Liver (tissue), 3 donors: ENCODE measurements at regions not wholly inside any gene's neighbourhood (a gene's known extent, or its start where the extent isn't known, plus 50 kb on each side); places are given as distances from the start of the nearest gene placed in this dataset.
A peak's percentile ranks its signal among the peaks of the same experiment; 100 is the strongest.

Source experiments
- EGR1 ChIP-seq, 2 donors: IDR thresholded peaks; 2 replicates each; pipeline ENCODE4 v1.6.1; 2016 to 2018; ENCODE audit warnings: antibody characterized with exemption in 2 of 2, low read depth in 2 of 2
- FOXA2 ChIP-seq: IDR thresholded peaks from 2 replicates; pipeline ENCODE4 v1.6.1; 2016; ENCODE audit warnings: antibody characterized with exemption
- GABPA ChIP-seq, 2 donors: IDR thresholded peaks in 1 of 2; conservative IDR thresholded peaks in 1 of 2; 2 replicates each; pipeline ENCODE4 v1.6.1; 2016; ENCODE audit warnings: antibody characterized with exemption in 2 of 2, mild to moderate bottlenecking in 1 of 2, moderate library complexity in 1 of 2
- HNF4A ChIP-seq, 2 donors: conservative IDR thresholded peaks; 2 replicates each; pipeline ENCODE4 v1.6.1; 2016; ENCODE audit warnings: antibody characterized with exemption in 2 of 2, mild to moderate bottlenecking in 2 of 2
- HNF4G ChIP-seq: IDR thresholded peaks from 2 replicates; pipeline ENCODE4 v1.6.1; 2016; ENCODE audit warnings: antibody characterized with exemption
- NR2F2 ChIP-seq: IDR thresholded peaks from 2 replicates; pipeline ENCODE4 v1.6.1; 2016; ENCODE audit warnings: antibody characterized with exemption
- RXRA ChIP-seq, 2 donors: IDR thresholded peaks; 2 replicates each; pipeline ENCODE4 v1.6.1; 2017 to 2018; ENCODE audit warnings: antibody characterized with exemption in 2 of 2, mild to moderate bottlenecking in 1 of 2
- SP1 ChIP-seq: IDR thresholded peaks from 2 replicates; pipeline ENCODE4 v1.6.1; 2018; ENCODE audit warnings: antibody characterized with exemption, mild to moderate bottlenecking
- TAF1 ChIP-seq: conservative IDR thresholded peaks from 2 replicates; pipeline ENCODE4 v1.6.1; 2016; ENCODE audit warnings: antibody characterized with exemption, mild to moderate bottlenecking
- YY1 ChIP-seq: IDR thresholded peaks from 2 replicates; pipeline ENCODE4 v1.6.1; 2016; ENCODE audit warnings: antibody characterized with exemption, mild to moderate bottlenecking
- TF ChIP-seq, protein P1 (sequence below): fragments of 150-350 bp; IDR thresholded peaks from 2 replicates; pipeline ENCODE4 v1.5.1; 2017; ENCODE audit warnings: improper control_type of control experiment, low read depth, low read length; ENCODE audit not compliant: missing input control
- TF ChIP-seq, protein P2 (sequence below): IDR thresholded peaks from 2 replicates; pipeline ENCODE4 v1.6.1; 2016; ENCODE audit warnings: antibody characterized with exemption
- TF ChIP-seq, protein P3 (sequence below): IDR thresholded peaks from 2 replicates; pipeline ENCODE4 v1.6.1; 2016; ENCODE audit warnings: antibody characterized with exemption, mild to moderate bottlenecking
- donor health status: healthy.
- donor health status: healthy.

DNA sequence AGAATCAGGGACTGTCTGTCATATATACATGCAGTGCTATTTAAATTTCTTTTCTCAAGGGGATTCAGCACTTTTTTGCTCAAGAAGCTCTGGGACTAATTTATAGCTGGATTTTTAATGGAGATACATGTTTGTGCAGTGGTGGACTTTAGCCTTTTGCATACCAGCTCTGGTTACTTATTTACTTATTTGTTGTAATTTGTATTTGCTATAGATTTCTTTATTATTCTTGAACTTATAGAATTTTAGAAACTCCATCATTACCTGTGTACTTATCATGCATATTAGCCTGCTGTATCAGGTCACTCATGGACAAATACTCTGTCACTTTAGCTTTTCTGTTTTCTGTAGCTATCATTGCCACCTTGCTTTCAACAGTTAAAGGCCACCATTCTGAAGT is 1296.9 kb upstream of the TMPRSS15 start:
- TF ChIP-seq, protein P1, sequence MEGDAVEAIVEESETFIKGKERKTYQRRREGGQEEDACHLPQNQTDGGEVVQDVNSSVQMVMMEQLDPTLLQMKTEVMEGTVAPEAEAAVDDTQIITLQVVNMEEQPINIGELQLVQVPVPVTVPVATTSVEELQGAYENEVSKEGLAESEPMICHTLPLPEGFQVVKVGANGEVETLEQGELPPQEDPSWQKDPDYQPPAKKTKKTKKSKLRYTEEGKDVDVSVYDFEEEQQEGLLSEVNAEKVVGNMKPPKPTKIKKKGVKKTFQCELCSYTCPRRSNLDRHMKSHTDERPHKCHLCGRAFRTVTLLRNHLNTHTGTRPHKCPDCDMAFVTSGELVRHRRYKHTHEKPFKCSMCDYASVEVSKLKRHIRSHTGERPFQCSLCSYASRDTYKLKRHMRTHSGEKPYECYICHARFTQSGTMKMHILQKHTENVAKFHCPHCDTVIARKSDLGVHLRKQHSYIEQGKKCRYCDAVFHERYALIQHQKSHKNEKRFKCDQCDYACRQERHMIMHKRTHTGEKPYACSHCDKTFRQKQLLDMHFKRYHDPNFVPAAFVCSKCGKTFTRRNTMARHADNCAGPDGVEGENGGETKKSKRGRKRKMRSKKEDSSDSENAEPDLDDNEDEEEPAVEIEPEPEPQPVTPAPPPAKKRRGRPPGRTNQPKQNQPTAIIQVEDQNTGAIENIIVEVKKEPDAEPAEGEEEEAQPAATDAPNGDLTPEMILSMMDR, result no peak
- no peak for TF ChIP-seq HNF4G
- no peak for TF ChIP-seq YY1
- TF ChIP-seq, protein P2, sequence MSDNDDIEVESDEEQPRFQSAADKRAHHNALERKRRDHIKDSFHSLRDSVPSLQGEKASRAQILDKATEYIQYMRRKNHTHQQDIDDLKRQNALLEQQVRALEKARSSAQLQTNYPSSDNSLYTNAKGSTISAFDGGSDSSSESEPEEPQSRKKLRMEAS, result no peak
- no peak for TF ChIP-seq EGR1 (IDR thresholded peaks at IDR 0.05; ENCODE audit: low read depth in 2 of 2)
- no peak for TF ChIP-seq NR2F2
- no peak for TF ChIP-seq TAF1
- TF ChIP-seq SP1, result no peak
- no peak for TF ChIP-seq RXRA (IDR thresholded peaks at IDR 0.05)
- TF ChIP-seq GABPA (IDR thresholded peaks at IDR 0.05 in 1 of 2, conservative IDR thresholded peaks at IDR 0.05 in 1 of 2), result no peak
- TF ChIP-seq HNF4A (conservative IDR thresholded peaks at IDR 0.05), result peak in 1 of 2 donors; percentile 42
- TF ChIP-seq, protein P3, sequence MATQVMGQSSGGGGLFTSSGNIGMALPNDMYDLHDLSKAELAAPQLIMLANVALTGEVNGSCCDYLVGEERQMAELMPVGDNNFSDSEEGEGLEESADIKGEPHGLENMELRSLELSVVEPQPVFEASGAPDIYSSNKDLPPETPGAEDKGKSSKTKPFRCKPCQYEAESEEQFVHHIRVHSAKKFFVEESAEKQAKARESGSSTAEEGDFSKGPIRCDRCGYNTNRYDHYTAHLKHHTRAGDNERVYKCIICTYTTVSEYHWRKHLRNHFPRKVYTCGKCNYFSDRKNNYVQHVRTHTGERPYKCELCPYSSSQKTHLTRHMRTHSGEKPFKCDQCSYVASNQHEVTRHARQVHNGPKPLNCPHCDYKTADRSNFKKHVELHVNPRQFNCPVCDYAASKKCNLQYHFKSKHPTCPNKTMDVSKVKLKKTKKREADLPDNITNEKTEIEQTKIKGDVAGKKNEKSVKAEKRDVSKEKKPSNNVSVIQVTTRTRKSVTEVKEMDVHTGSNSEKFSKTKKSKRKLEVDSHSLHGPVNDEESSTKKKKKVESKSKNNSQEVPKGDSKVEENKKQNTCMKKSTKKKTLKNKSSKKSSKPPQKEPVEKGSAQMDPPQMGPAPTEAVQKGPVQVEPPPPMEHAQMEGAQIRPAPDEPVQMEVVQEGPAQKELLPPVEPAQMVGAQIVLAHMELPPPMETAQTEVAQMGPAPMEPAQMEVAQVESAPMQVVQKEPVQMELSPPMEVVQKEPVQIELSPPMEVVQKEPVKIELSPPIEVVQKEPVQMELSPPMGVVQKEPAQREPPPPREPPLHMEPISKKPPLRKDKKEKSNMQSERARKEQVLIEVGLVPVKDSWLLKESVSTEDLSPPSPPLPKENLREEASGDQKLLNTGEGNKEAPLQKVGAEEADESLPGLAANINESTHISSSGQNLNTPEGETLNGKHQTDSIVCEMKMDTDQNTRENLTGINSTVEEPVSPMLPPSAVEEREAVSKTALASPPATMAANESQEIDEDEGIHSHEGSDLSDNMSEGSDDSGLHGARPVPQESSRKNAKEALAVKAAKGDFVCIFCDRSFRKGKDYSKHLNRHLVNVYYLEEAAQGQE, result no peak
- no peak for TF ChIP-seq FOXA2
